Fibroblast of lung (primary cell): ENCODE measurements at regions not wholly inside any gene's neighbourhood (a gene's known extent, or its start where the extent isn't known, plus 50 kb on each side); places are given as distances from the start of the nearest gene placed in this dataset.

ENCODE experiments used
- CTCF ChIP-seq, 2 donors: IDR thresholded peaks in 1 of 2; conservative IDR thresholded peaks in 1 of 2; 1 replicate in 1 of 2; 2 replicates in 1 of 2; pipeline ENCODE4 v1.5.1; 2011 to 2012; ENCODE audit warnings: low read length in 2 of 2, control low read depth in 1 of 2, inconsistent platforms in 1 of 2, low read depth in 1 of 2, mild to moderate bottlenecking in 1 of 2
- EZH2 ChIP-seq: IDR thresholded peaks from 2 replicates; pipeline ENCODE4 v1.5.1; 2012; ENCODE audit warnings: low read length, control low read depth, mild to moderate bottlenecking; ENCODE audit errors: missing control alignments

- TF ChIP-seq EZH2 (no peak), CTCF (conservative IDR thresholded peaks at IDR 0.05 in 1 of 2, IDR thresholded peaks at IDR 0.05 in 1 of 2; ENCODE audit: low read depth in 1 of 2, low read length in 2 of 2) (no peak)
Measured at GRCh38 chr5:82590112-82590511, 312.0 kb upstream of the RPS23 start.
